ENCODE measurements at regions not wholly inside any gene's neighbourhood (a gene's known extent, or its start where the extent isn't known, plus 50 kb on each side); places are given as distances from the start of the nearest gene placed in this dataset.

- TF ChIP-seq POLR2A (IDR thresholded peaks at IDR 0.05) (no peak), CTCF (IDR thresholded peaks at IDR 0.05) (no peak)
- no peak overlapping the region for H3K4me3 ChIP-seq
- no peaks in the 10 kb centered on the region for H3K4me1 ChIP-seq
- no peak overlapping the region for H3K27ac ChIP-seq
- H3K9me3 ChIP-seq, result no peaks in the 10 kb centered on the region
- no peaks in the 10 kb centered on the region for H3K36me3 ChIP-seq
- no peak for DNase-seq
- H3K27me3 ChIP-seq, result no peaks in the 10 kb centered on the region
- intact Hi-C loops (cut with DNase I; ENCODE audit: low total_unique reads), result no loop called here
These were observed 242.7 kb upstream of the ZSWIM2 start for GRCh38 chr2:187091664-187092063.

GRCh38 chr2:187084524-187084923 is 235.6 kb upstream of the ZSWIM2 start:
- H3K4me3 ChIP-seq, result no peak overlapping the region
- intact Hi-C loops (cut with DNase I; ENCODE audit: low total_unique reads), result no loop called here
- H3K27ac ChIP-seq, result no peak overlapping the region
- H3K4me1 ChIP-seq, result no peaks in the 10 kb centered on the region
- H3K36me3 ChIP-seq, result no peaks in the 10 kb centered on the region
- H3K27me3 ChIP-seq, result no peaks in the 10 kb centered on the region
- TF ChIP-seq POLR2A (IDR thresholded peaks at IDR 0.05) (no peak), CTCF (IDR thresholded peaks at IDR 0.05) (no peak)
- no peaks in the 10 kb centered on the region for H3K9me3 ChIP-seq
- no peak for DNase-seq

- no peaks in the 10 kb centered on the region for H3K9me3 ChIP-seq
- H3K4me1 ChIP-seq, result no peaks in the 10 kb centered on the region
- no peaks in the 10 kb centered on the region for H3K27me3 ChIP-seq
- no peak for DNase-seq
- H3K36me3 ChIP-seq, result no peaks in the 10 kb centered on the region
- H3K4me3 ChIP-seq, result no peak overlapping the region
- H3K27ac ChIP-seq, result no peak overlapping the region
- TF ChIP-seq POLR2A (IDR thresholded peaks at IDR 0.05), result no peak
- TF ChIP-seq CTCF (IDR thresholded peaks at IDR 0.05), result no peak
- intact Hi-C loops (cut with DNase I; ENCODE audit: low total_unique reads), result no loop called here
These were observed 232.5 kb upstream of the ZSWIM2 start for GRCh38 chr2:187081461-187081860.

GRCh38 chr2:187079901-187080300 is 230.9 kb upstream of the ZSWIM2 start:
- DNase-seq, result no peak
- intact Hi-C loops (cut with DNase I; ENCODE audit: low total_unique reads), result no loop called here
- Histone ChIP-seq H3K4me3 (no peak overlapping the region), H3K4me1 (no peaks in the 10 kb centered on the region), H3K27me3 (no peaks in the 10 kb centered on the region), H3K27ac (no peak overlapping the region), H3K36me3 (no peaks in the 10 kb centered on the region), H3K9me3 (no peaks in the 10 kb centered on the region)
- TF ChIP-seq POLR2A (IDR thresholded peaks at IDR 0.05) (no peak), CTCF (IDR thresholded peaks at IDR 0.05) (no peak)

- Histone ChIP-seq H3K4me1 (no peaks in the 10 kb centered on the region), H3K9me3 (no peaks in the 10 kb centered on the region), H3K4me3 (no peak overlapping the region), H3K36me3 (no peaks in the 10 kb centered on the region), H3K27ac (no peak overlapping the region), H3K27me3 (no peaks in the 10 kb centered on the region)
- TF ChIP-seq CTCF (IDR thresholded peaks at IDR 0.05), result no peak
- no peak for TF ChIP-seq POLR2A (IDR thresholded peaks at IDR 0.05)
- DNase-seq, result no peak
- intact Hi-C loops (cut with DNase I; ENCODE audit: low total_unique reads), result no loop called here
These were observed 229.3 kb upstream of the ZSWIM2 start for GRCh38 chr2:187078297-187078696.

Measured in uterus (tissue), 3 donors.